Psoas muscle (tissue), 7 donors: ENCODE measurements at regions not wholly inside any gene's neighbourhood (a gene's known extent, or its start where the extent isn't known, plus 50 kb on each side); places are given as distances from the start of the nearest gene placed in this dataset.

ENCODE experiments used
- ATAC-seq, 4 donors: fragments of 200-7000 bp; cut with Tn5 transposase; one replicate each; pipeline ENCODE4 v1.9.1; 2020; ENCODE audit warnings: moderate library complexity in 3 of 4, mild to moderate bottlenecking in 2 of 4
- DNase-seq, 2 donors: peaks; one replicate each; pipeline ENCODE4 v3.0.0-alpha.2; 2020
- H3K27ac ChIP-seq: fragments of 200-600 bp; one replicate; pipeline ENCODE4 v1.8.0; 2022
- H3K27me3 ChIP-seq, 3 donors: fragments of 200-600 bp in 1 of 3; one replicate each; pipeline versions ENCODE4 v1.6.1 to v1.8.0; 2013 to 2022; ENCODE audit warnings: low read length in 2 of 3, mild to moderate bottlenecking in 2 of 3, moderate library complexity in 1 of 3; ENCODE audit not compliant: insufficient read depth in 3 of 3
- H3K36me3 ChIP-seq, 2 donors: fragments of 200-600 bp in 1 of 2; one replicate each; pipeline versions ENCODE4 v1.6.1 to v1.8.0; 2013 to 2022; ENCODE audit warnings: low read depth in 1 of 2, mild to moderate bottlenecking in 1 of 2, moderate library complexity in 1 of 2; ENCODE audit not compliant: insufficient read depth in 1 of 2
- H3K4me1 ChIP-seq: fragments of 200-600 bp; one replicate; pipeline ENCODE4 v1.8.0; 2022
- H3K4me3 ChIP-seq: fragments of 200-600 bp; one replicate; pipeline ENCODE4 v1.8.0; 2022; ENCODE audit warnings: mild to moderate bottlenecking
- H3K9me3 ChIP-seq: fragments of 200-600 bp; one replicate; pipeline ENCODE4 v1.8.0; 2022
- WGBS, 3 donors: extraction: QIAGEN DNeasy Blood & Tissue Kit; methylation state at CpG; one replicate each; pipeline versions ENCODE4 v1.1.6 to v1.1.7; 2013; 5-methylcytosine and 5-hydroxymethylcytosine counted together
- intact Hi-C, 2 donors: fragments of 100-400 bp; cut with DNase I; formaldehyde crosslinking; loops; one replicate each; pipeline versions ENCODE4 v1.11.0 to v1.14.2; 2022
- TF ChIP-seq, protein P1 (sequence below): fragments of 200-600 bp; IDR thresholded peaks from one replicate; pipeline ENCODE4 v1.8.0; 2022; ENCODE audit warnings: antibody characterized with exemption
- donor health status: healthy with polysubstance abuse.
- donor health status: DM: no; HTN: no; CAD: no; lungs with moderate emphysema.
- donor health status: Bipolar disorder and iron deficiency.
- donor health status: healthy.
- donor health status: DM: yes; HTN: yes; CAD: no.
- donor health status: DM: no; HTN: no; CAD: no.
- donor health status: DM: yes; HTN: yes; CAD: no.

DNA sequence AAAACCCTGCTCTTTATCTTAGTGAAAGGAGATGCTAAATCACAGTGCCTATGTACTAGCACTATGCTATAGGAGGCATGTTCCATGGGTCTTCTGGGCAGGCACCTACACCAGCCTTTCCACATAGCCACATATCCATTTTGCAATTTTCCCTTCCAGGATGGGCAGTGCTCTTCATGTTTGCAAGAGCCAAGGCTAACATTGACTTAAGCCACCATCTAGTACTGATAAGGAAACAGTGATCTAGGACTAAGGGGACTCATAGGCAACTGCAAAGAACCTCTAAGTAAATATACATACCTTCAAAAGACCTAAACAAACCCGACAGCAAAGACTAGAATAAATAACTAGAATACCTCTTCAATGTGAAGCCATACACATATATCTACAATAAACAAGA lies 919.7 kb upstream of the GYPC start:
- Histone ChIP-seq H3K27me3 (no peaks in the 10 kb centered on the region), H3K4me3 (no peak overlapping the region), H3K4me1 (no peaks in the 10 kb centered on the region), H3K27ac (no peak overlapping the region), H3K9me3 (peaks cover 4% of the 10 kb centered on the region), H3K36me3 (no peaks in the 10 kb centered on the region)
- TF ChIP-seq, protein P1, sequence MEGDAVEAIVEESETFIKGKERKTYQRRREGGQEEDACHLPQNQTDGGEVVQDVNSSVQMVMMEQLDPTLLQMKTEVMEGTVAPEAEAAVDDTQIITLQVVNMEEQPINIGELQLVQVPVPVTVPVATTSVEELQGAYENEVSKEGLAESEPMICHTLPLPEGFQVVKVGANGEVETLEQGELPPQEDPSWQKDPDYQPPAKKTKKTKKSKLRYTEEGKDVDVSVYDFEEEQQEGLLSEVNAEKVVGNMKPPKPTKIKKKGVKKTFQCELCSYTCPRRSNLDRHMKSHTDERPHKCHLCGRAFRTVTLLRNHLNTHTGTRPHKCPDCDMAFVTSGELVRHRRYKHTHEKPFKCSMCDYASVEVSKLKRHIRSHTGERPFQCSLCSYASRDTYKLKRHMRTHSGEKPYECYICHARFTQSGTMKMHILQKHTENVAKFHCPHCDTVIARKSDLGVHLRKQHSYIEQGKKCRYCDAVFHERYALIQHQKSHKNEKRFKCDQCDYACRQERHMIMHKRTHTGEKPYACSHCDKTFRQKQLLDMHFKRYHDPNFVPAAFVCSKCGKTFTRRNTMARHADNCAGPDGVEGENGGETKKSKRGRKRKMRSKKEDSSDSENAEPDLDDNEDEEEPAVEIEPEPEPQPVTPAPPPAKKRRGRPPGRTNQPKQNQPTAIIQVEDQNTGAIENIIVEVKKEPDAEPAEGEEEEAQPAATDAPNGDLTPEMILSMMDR: no peak
- WGBS, 3 donors: 85 to 87% (median 86%) methylated on average over 1 of the region's 1 CpG
- DNase-seq: no peak
- intact Hi-C loops: no loop called here
- ATAC-seq: no peak

DNA sequence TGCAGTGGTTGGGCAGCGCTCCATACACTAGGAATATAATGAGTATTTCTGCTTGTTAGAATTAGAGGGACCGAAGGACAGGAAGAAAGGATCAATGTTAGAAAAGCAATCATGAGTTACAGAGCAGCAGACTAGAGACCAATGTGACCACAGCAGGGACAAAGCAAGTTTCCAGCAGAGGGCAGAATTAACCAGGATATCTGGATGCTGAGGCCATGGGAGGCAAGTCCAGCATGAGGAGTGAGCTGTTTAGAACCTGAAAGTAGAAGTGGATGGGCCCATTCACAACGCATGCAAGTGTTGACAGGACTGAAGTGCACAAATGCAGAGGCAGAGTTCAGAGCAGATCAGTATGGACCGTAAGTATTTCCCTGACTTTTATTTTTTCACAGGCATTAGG lies 910.4 kb upstream of the GYPC start:
- Histone ChIP-seq H3K27me3 (no peaks in the 10 kb centered on the region), H3K4me3 (no peak overlapping the region), H3K27ac (no peak overlapping the region), H3K36me3 (no peaks in the 10 kb centered on the region), H3K9me3 (no peaks in the 10 kb centered on the region), H3K4me1 (no peaks in the 10 kb centered on the region)
- TF ChIP-seq, protein P1: no peak
- DNase-seq: no peak
- intact Hi-C loops: no loop called here
- 38 to 55% (median 52%) methylated on average over 4 of the region's 4 CpGs for WGBS, 3 donors
- no peak for ATAC-seq

DNA sequence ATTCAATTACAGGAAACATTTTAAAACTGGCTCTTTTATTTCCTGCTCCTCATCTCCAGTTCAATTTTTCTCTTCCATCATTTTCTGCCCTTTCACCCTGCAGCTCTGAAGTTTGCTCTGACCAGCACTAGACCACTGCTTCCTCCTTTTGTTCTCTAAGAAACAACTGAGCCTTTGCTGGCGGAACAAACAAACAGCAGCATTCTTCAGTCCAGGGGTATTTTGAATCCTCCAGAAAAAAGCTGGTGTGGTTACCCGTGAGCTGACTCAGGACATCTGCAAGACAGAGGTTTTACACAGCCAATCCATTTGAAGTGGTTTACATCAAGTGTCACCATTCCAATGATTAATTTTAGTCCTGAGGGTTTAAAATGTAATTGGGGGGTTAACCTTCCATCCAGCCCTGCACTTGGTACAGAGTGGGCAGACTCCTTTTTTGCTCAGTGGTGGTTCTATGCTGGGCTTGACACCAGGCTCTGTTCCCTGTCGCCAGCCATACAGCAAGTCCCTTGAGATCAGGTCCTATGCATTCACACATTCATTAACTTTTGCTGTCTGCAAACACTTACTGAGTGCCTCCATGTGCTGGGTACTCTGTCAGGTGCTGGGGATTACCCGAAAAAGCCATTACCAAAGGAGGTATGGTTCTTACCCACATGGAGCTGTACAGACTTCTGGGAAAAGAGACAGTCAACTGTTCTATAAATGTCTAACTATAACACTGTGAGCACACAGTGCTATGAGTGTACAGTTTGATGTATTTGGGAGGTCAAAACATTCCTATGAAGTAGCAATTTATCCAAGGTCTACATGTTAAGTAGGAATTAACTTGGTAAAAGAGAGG lies 909.4 kb upstream of the GYPC start:
- Histone ChIP-seq H3K4me3 (no peak overlapping the region), H3K4me1 (no peaks in the 10 kb centered on the region), H3K27me3 (no peaks in the 10 kb centered on the region), H3K36me3 (no peaks in the 10 kb centered on the region), H3K27ac (no peak overlapping the region), H3K9me3 (no peaks in the 10 kb centered on the region)
- 64 to 71% (median 67%) methylated on average over 4 of the region's 4 CpGs for WGBS, 3 donors
- ATAC-seq: no peak
- intact Hi-C loops: no loop called here
- TF ChIP-seq, protein P1: no peak
- no peak for DNase-seq

DNA sequence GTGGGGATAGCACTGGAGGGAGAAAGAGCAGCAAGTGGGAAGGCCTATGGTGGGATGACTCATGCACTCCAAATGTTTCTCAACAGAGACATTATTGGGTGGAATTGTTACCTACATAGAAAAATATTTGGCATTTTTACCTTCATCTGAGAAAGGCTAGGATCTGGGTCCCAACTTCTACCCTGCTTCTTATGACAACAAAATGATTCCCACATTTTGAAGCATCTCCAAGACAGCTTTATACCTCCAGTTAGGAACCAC lies 908.9 kb upstream of the GYPC start:
- intact Hi-C loops: no loop called here
- no peak for ATAC-seq

More for the DNA sequence above, 908.9 kb upstream of the GYPC start:
- Histone ChIP-seq H3K4me1 (no peaks in the 10 kb centered on the region), H3K36me3 (no peaks in the 10 kb centered on the region), H3K9me3 (no peaks in the 10 kb centered on the region), H3K27me3 (no peaks in the 10 kb centered on the region), H3K4me3 (no peak overlapping the region), H3K27ac (no peak overlapping the region)
- TF ChIP-seq, protein P1: no peak
- no peak for DNase-seq
